OCI-LY7 (cell line): ENCODE measurements at regions not wholly inside any gene's neighbourhood (a gene's known extent, or its start where the extent isn't known, plus 50 kb on each side); places are given as distances from the start of the nearest gene placed in this dataset.

ENCODE experiments used
- BruUV-seq: library from RNA; stranded (reverse); fragments of 400-500 nt; replicated peaks from 2 replicates; lab custom pipeline; 2021; lab: Mats Ljungman, UMichigan
- CTCF ChIA-PET: fragments of 300-600 bp; sonication (Branson Sonifier 250); formaldehyde crosslinking; loops from one replicate; lab custom pipeline; 2022; ENCODE audit warnings: antibody characterized with exemption; ENCODE audit not compliant: unreplicated experiment; lab: Charles Lee
- POLR2A ChIA-PET: fragments of 300-600 bp; sonication (Branson Sonifier 250); formaldehyde crosslinking; loops from one replicate; lab custom pipeline; 2022; ENCODE audit warnings: antibody characterized with exemption; lab: Charles Lee
- DNase-seq: peaks from one replicate; pipeline ENCODE4 v3.0.0-alpha.2; 2015; ENCODE audit warnings: low spot score
- H2AFZ ChIP-seq: fragments of 200-600 bp; sonication (generic), shearing (Covaris generic); 2 replicates; pipeline ENCODE4 v1.6.1; 2014; ENCODE audit warnings: mild to moderate bottlenecking, antibody characterized with exemption, low read length, moderate library complexity
- H3K27ac ChIP-seq: fragments of 200-600 bp; sonication (generic); 2 replicates; pipeline ENCODE4 v1.5.1; 2014; ENCODE audit warnings: mixed run types, low read depth, mild to moderate bottlenecking, moderate library complexity, low read length, inconsistent platforms; ENCODE audit not compliant: poor library complexity, severe bottlenecking
- H3K36me3 ChIP-seq: fragments of 200-600 bp; sonication (generic); 2 replicates; pipeline ENCODE4 v1.6.1; 2014; ENCODE audit warnings: mild to moderate bottlenecking, antibody characterized with exemption, low read length, moderate library complexity, mixed read lengths; ENCODE audit not compliant: insufficient read depth
- H3K4me1 ChIP-seq: fragments of 200-600 bp; sonication (generic); 2 replicates; pipeline ENCODE4 v1.5.1; 2014; ENCODE audit warnings: mild to moderate bottlenecking, low read length; ENCODE audit not compliant: insufficient read depth, poor library complexity, severe bottlenecking
- H3K4me2 ChIP-seq: fragments of 200-600 bp; sonication (generic); 2 replicates; pipeline ENCODE4 v1.6.1; 2014; ENCODE audit warnings: mild to moderate bottlenecking, low read length
- H3K4me3 ChIP-seq: fragments of 200-600 bp; sonication (generic); 2 replicates; pipeline ENCODE4 v1.5.1; 2014; ENCODE audit warnings: mild to moderate bottlenecking, low read depth, low read length; ENCODE audit not compliant: poor library complexity, severe bottlenecking
- H3K79me2 ChIP-seq: fragments of 200-600 bp; sonication (generic); 2 replicates; pipeline ENCODE4 v1.6.1; 2016; ENCODE audit warnings: low read depth, mild to moderate bottlenecking, low read length, moderate library complexity, mixed read lengths; ENCODE audit not compliant: insufficient read depth
- H3K9me2 ChIP-seq: fragments of 200-600 bp; sonication (generic); 2 replicates; pipeline ENCODE4 v1.6.1; 2016; ENCODE audit warnings: mild to moderate bottlenecking, low read length, mixed read lengths; ENCODE audit not compliant: insufficient read depth
- H3K9me3 ChIP-seq: fragments of 200-600 bp; sonication (generic); 2 replicates; pipeline ENCODE4 v1.6.1; 2014; ENCODE audit warnings: mild to moderate bottlenecking, mixed run types, low read length, mixed read lengths
- H4K20me1 ChIP-seq: fragments of 200-600 bp; sonication (generic); 2 replicates; pipeline ENCODE4 v1.6.1; 2014; ENCODE audit warnings: mild to moderate bottlenecking, antibody characterized with exemption, low read length, moderate library complexity, mixed read lengths; ENCODE audit not compliant: insufficient read depth
- EZH2phosphoT487 ChIP-seq: fragments of 200-600 bp; sonication (generic); IDR thresholded peaks from 2 replicates; pipeline ENCODE4 v1.6.1; 2018; ENCODE audit warnings: low read depth, borderline replicate concordance, mild to moderate bottlenecking, mixed run types, antibody characterized with exemption, low read length, moderate library complexity, mixed read lengths
- intact Hi-C: fragments of 100-400 bp; cut with micrococcal nuclease; formaldehyde crosslinking; loops from one replicate; pipeline ENCODE4 v1.10.0; 2022; ENCODE audit not compliant: unreplicated experiment
- TF ChIP-seq, protein P1 (sequence below): fragments of 200-600 bp; sonication (generic); conservative IDR thresholded peaks from 2 replicates; pipeline ENCODE4 v1.5.1; 2014; ENCODE audit warnings: mild to moderate bottlenecking, antibody characterized with exemption, low read length, moderate library complexity, mixed read lengths

- intact Hi-C loops, result no loop called here
- ChIA-PET CTCF (no interaction called here), POLR2A (no interaction called here)
- H3K4me3 ChIP-seq, result no peak overlapping the region
- H3K9me2 ChIP-seq, result no peaks in the 10 kb centered on the region
- no peaks in the 10 kb centered on the region for H3K36me3 ChIP-seq
- no peaks in the 10 kb centered on the region for H4K20me1 ChIP-seq
- BruUV-seq, result no TSS peak
- no peak for DNase-seq
- H3K9me3 ChIP-seq, result no peaks in the 10 kb centered on the region
- H3K27ac ChIP-seq, result no peak overlapping the region
- no peak overlapping the region for H2AFZ ChIP-seq
- no peaks in the 10 kb centered on the region for H3K79me2 ChIP-seq
- TF ChIP-seq, protein P1, sequence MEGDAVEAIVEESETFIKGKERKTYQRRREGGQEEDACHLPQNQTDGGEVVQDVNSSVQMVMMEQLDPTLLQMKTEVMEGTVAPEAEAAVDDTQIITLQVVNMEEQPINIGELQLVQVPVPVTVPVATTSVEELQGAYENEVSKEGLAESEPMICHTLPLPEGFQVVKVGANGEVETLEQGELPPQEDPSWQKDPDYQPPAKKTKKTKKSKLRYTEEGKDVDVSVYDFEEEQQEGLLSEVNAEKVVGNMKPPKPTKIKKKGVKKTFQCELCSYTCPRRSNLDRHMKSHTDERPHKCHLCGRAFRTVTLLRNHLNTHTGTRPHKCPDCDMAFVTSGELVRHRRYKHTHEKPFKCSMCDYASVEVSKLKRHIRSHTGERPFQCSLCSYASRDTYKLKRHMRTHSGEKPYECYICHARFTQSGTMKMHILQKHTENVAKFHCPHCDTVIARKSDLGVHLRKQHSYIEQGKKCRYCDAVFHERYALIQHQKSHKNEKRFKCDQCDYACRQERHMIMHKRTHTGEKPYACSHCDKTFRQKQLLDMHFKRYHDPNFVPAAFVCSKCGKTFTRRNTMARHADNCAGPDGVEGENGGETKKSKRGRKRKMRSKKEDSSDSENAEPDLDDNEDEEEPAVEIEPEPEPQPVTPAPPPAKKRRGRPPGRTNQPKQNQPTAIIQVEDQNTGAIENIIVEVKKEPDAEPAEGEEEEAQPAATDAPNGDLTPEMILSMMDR, result no peak
- TF ChIP-seq EZH2phosphoT487, result no peak
- no peaks in the 10 kb centered on the region for H3K4me1 ChIP-seq
- no peak overlapping the region for H3K4me2 ChIP-seq
Observed at GRCh38 chr3:148092624-148093347, 604.9 kb upstream of the AGTR1 start.

GRCh38 chr3:148093753-148094152, 604.0 kb upstream of the AGTR1 start:
- Histone ChIP-seq H4K20me1 (no peaks in the 10 kb centered on the region), H3K9me3 (no peaks in the 10 kb centered on the region), H3K79me2 (no peaks in the 10 kb centered on the region), H3K4me3 (no peak overlapping the region), H3K4me1 (no peaks in the 10 kb centered on the region), H3K27ac (no peak overlapping the region), H3K4me2 (no peak overlapping the region), H3K9me2 (no peaks in the 10 kb centered on the region), H2AFZ (no peak overlapping the region), H3K36me3 (no peaks in the 10 kb centered on the region)
- POLR2A ChIA-PET, result interaction anchor here (0.5 kb wide), 1 partner anchor 167 kb away, joined by 3 read pairs; no protein-coding TSS in a partner anchor
- no TSS peak for BruUV-seq
- DNase-seq, result no peak
- intact Hi-C loops, result no loop called here
- CTCF ChIA-PET, result no interaction called here
- TF ChIP-seq EZH2phosphoT487, result no peak
- TF ChIP-seq, protein P1, result no peak

DNA sequence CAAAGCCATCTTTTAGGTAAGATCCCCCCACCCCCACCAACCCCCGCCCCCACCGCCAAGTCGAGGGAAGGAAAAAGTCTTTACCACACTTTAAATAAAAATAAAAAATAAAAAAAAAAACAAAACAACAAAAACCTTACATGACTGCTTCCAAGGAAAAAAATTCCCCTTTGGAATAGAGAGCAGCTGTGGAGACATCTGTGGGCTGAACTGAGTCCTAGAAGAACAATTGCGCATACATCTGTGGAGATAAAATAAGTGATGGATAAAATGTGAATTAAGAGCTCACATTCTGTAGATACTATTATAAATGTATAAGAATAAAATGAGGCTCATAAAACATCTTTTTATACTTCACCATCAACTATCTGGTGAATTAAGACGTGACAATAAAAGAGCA, 601.7 kb upstream of the AGTR1 start:
- POLR2A ChIA-PET, result interaction anchor here (0.6 to 2.6 kb wide), 4 partner anchors 10 to 665 kb away, joined by 3 to 8 read pairs (median 4); no protein-coding TSS in a partner anchor
- CTCF ChIA-PET, result no interaction called here
- Histone ChIP-seq H3K79me2 (no peaks in the 10 kb centered on the region), H3K9me3 (no peaks in the 10 kb centered on the region), H4K20me1 (no peaks in the 10 kb centered on the region), H3K4me1 (no peaks in the 10 kb centered on the region), H3K9me2 (no peaks in the 10 kb centered on the region), H3K4me3 (no peak overlapping the region), H3K36me3 (no peaks in the 10 kb centered on the region), H3K4me2 (no peak overlapping the region), H3K27ac (no peak overlapping the region), H2AFZ (no peak overlapping the region)
- BruUV-seq, result no TSS peak
- intact Hi-C loops, result no loop called here
- TF ChIP-seq EZH2phosphoT487, result no peak
- TF ChIP-seq, protein P1, result no peak
- DNase-seq, result no peak
